OCI-M2 (cell line): ENCODE measurements at regions not wholly inside any gene's neighbourhood (a gene's known extent, or its start where the extent isn't known, plus 50 kb on each side); places are given as distances from the start of the nearest gene placed in this dataset.
"Not testable (repeated sequence)": the region's sequence is repeated elsewhere in the genome, so short reads cannot be mapped to it uniquely, and the experiment has no call there.

Experiments used
- DNase-seq: peaks from one replicate; lab custom pipeline; 2025; ENCODE audit not compliant: unreplicated experiment; lab: John Stamatoyannopoulos, UW

DNA sequence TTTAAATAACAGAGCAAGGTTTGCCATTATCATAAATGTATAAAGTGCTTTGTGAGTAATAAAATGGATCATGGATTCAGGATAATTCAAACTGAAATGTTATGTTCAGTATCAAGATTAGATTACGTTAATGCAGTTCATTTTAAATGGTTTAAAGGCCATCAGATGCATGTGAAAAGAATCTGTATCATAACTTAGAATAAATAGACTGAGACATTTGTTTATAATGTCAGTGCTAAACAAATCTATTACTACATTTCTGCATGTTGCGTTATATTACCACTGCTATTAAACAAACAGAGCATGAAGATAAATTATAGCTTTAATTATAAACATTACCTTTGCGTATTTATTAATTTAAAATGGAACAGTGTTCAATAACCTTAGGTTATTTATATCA is 160.2 kb downstream of the TOX3 start:
- DNase-seq, result no peak

DNA sequence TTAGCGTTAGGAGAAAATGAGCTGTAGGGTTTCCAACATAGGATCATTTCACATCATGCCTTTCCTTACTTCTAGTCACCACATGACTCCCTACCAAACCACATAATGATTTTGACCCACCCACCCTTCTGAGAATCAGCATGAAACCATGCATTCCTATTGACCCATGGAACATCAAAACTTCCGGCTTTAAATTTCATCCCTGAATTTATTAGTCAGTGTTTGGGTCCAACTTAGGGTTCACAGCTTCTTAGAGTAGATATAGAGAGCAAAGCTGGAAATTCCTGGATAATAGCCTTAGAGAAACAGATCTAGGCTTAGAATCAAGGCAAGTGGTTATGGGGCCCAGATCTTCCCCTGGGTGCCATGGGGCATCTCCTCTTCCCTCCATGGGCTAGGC is 162.6 kb downstream of the TOX3 start:
- DNase-seq, result no peak

DNA sequence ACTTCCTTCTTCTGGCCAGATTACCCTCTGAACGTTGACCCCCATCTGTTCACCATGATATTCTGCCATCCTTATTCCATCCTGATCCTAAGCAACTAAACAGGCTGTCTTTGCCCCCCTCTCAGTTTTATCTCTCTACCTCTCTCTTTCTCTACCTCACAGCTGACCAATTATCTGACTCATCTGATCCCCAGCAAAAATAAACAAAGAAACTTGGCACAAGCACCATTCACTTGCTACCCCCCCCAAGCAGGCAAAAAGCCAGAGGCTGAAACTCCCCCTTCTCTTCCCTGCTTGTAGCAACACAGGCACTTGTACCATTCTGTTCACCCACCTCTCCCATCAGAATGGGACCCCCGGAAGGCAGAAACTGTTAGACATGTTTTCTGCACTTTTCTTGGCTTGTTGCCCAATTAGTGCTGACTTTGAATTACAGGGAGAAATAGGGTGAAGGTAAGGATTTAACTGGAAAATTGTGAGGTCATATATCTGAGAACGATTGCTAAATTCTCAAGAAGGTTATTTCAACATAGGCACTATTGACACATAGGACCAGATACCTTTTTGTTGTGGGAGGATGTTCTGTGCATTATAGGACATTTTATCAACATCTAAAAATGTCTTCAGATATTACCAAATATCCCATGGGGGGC is 163.2 kb downstream of the TOX3 start:
- no peak for DNase-seq

DNA sequence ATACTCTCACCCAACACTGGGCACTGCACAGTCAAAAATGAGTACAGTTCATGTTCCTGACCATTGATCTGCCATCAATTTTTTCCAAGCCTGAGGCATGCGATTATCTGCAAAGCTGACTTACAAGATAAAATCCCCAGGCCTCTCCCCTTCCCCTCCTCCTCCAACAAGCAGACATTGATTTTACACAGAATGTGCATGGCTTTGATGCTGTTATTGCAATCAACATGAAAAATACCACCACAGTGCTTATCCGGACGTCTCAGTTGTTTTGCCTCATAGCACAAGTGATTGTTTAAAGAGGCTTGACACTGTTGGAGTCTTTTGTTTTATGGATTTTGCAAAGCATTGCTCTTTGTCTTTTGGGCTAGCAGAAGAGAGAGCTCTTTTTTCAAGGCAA is 163.8 kb downstream of the TOX3 start:
- no peak for DNase-seq

DNA sequence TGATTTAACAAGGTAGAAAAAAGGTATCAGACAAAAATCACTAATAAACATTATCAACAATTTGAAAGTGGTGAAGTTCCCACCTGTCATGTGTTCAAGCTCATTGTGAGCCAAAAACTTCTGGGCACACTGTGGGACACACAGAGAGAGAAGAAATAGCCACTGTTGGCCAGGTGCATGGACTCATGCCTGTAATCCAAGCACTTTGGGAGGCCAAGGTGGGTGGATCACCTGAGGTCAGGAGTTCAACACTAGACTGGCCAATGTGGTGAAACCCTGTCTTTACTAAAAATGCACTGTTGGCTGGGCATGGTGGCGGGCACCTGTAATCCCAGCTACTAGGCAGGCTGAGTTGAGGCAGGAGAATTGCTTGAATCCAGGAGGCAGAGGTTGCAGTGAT is 167.4 kb downstream of the TOX3 start:
- DNase-seq, result no peak

DNA sequence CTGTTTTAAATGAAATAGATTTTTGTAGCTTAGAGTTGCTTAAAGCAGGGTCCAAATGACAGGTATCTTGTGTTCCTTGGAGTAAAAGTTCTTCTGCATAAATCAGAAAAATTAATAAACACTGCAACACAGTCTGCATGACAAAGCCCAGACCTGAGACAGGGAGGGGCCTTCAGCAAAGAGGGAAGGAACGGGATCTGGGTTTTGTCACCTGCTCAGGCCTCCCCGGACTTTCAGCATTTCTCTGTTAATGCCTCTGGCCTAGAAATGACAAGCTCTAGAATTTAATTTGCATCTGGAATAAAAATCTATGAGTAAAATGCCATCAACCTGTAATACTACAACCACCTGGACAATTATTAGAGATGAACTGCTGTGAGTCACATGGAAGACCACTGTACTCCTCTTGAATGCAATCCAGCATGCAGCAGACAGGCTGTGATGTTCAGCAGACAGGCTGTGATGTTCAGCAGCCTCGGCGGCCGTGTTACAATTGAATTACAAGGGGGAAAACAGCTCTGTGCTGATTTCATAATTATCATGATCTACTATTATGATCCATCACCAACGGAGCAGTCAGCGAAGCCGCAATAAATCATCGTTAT is 170.2 kb downstream of the TOX3 start:
- DNase-seq, result no peak

DNA sequence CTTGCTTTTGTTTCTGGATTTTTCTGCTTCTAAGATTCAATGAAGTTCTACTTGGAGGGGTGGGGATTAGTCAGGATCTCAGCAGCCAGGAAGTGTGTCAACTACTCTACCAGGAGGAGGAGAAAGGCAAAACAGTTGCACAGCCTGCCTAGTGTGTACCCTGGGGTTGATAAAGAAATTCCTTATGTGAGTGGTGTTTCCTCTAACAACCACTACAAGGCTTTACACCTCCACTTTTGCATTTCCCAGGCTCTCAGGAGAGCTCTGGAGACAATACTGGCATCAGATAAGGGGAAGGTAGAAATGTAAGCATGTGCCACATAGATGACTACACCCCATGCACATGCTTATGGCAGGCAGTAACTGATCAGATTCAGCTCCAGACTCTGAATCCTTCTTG is 174.6 kb downstream of the TOX3 start:
- no peak for DNase-seq

DNA sequence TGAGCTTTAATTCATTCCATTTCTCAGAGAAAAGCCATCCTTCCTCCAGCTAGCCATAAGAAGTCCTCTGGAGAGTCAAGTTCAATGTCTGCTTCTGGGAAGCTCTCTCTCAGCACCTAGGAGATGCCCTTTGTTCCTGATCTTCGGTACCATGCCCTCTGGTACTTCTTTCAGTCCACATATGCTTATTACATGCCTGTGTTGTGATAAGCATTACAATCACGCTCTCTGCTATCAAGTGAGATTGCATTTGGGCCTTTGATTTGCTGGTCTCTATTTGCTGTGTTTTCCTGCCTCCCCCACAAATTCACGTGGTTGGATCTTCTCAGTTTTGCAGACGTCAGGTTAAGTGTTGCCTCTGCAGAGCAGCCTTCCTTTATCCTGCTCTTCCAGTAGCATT is 178.1 kb downstream of the TOX3 start:
- DNase-seq, result no peak

DNA sequence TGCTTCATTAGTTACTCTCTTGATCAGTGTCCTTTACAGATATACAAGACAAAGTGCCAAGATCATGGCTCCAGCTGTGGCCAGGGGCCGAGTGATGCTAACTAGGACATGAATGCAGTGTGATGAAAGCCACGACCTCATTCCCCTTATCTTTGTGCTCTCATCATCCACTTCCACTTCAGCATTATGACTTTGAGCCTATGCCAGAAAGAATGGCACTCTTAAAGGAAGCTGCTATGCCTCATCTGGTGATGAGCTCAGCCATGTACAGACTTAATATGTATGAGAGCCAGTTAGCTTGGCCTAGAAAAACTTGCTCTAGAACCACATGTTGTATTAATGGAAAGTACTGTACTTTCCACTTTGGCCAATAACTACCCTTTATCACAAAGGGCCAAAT is 179.1 kb downstream of the TOX3 start:
- no peak for DNase-seq

DNA sequence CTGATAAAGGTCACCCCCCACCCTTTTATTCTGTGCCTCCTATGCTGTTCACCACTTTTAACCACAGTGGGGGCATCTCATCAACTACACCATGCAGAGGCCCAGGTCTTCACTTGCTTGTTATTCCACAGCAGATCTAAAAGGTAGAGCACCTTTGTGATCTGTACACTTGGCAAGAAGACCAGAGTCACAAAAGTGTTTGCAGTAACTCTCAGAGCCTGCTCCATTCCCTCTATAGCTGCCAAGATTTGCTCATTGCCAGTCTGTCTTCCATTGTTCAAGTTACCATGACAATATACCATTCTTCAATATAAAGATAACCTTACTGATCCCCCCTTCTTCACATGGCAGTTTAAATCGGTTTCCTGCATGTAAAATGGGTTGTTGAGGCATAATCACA is 180.0 kb downstream of the TOX3 start:
- DNase-seq, result no peak

DNA sequence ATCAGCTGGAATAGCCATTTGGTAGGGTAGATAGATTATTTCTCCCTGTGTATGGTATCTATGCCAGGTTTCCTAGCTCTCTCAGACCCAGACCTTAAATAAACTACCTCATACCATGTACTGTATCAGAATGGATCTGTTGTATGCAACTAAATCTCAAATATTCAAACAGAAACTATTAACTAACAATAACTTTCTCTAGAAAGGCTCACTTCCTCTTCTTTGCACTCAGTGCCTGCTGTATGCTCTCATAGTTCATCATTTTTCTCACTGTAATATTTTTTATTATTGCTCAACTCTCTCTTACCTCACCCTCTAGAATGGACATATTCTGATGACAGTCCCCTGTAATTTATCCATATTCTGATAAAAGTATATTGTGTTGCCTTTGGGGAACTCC is 182.4 kb downstream of the TOX3 start:
- DNase-seq, result no peak

DNA sequence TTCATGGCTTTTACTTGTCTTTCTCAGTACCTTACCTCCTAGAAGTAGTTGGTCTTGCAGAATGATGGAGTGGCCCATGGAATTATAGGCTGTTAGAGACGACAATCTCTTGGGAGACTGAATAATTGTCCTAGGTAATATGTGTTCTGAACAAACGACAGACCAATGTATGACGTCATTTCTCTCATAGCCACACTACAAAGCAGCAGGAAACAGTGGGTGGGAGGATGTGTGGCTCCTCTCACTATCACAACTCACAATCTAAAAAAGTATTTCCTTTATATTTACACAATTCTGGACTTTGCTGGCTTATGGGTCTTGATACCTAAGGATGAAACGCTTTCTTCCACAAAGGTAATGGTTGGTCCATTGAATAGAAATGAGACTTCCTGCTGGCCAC is 183.9 kb downstream of the TOX3 start:
- no peak for DNase-seq

DNA sequence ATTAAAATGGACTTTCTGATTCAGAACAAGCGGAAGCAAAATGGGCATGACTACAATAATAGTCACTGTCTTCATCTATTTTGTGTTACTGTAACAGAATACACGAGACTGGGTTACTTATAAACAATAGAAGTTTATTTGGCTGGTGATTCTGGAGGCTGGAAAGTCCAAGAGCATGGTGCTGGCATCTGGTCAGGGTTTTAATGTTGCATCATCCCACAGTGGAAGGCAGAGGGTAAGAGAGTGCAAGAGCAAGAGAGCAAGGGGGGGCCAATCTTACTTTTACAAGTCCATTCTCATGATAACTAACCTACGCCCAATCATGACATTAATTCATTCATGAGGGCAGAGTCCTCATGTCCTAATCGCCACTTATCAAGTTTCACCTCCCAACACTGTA is 189.2 kb downstream of the TOX3 start:
- DNase-seq, result no peak

DNA sequence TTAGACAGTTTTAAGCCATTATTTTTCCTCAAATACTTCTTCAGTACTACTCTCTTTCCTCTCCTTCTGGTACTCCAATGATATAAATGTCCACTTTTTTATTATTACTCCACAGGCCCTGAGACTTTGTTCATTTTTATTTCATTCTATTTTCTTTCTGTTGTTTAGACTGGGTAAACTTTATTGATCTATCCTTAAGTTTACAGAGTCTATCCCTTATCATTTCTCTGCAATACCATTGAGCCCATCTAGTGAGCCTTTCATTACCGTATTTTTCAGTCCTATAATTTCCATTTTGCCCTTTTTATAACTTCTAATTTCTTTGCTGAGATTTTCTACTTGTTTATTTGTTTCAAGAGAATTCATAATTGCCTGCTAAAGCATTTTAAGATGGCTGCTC is 193.7 kb downstream of the TOX3 start:
- no peak for DNase-seq

DNA sequence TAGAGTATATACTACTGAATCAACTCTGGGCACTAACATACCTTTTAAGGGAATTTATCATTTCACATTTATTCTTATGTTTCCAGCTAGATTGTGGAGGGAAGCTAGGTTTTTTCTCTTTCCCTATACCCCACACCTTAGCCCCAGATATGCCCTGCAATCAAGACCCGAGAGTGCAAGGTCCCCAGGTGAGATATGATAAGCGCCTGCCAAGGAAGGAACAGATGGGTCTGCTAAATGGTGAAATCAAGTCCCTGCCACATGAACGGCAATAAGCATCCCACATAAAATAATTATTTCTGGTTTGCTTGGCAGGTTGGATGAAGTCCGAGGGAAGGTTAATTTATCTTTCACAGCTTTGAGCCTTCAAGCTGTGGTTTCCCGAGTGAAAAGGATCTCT is 195.5 kb downstream of the TOX3 start:
- no peak for DNase-seq

DNA sequence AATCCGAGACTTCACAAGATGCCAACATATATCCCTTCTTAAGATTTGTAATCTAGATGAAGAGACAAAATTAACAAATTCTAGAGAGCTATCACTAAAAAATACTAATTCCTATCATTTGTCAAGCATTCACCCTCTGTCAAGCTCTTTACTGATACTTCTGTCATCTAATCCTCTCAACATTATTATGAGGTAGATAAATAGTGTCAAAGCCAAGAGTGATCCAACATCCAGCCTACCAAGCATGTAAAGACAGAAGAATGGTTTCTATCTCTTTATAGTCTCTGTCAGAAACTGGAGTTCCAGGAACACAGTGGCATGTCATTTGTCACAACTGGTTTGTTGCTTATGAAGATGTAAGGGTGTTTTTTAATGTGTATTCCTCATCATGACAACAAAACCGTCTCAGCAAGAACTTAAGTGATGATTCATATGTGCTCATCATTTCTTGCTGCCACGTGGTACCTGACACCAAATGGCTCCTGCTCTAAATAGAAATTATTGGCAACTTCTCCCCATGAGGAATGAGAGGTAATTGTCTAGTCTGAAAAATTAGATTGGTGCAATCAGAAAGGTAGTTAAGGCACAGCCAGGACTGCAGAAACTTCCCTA is 196.8 kb downstream of the TOX3 start:
- no peak for DNase-seq

DNA sequence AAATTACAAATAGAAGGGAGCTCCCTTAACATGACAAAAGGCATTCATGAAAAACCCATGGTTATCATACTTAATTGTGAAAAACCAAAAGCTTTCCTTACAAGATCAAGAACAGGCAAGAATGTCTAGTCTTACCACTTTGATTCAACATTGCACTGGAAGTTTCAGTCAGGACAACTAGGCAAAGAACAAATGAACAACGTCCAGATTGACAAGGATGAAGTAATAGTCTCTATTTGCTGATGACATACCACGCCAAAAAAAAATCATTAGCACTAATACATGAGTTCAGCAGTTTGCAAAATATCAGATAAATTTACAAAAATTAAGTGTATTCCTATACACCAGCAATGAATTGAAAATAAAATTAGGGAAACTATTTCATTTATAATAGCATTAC is 200.2 kb downstream of the TOX3 start:
- DNase-seq, result no peak

DNA sequence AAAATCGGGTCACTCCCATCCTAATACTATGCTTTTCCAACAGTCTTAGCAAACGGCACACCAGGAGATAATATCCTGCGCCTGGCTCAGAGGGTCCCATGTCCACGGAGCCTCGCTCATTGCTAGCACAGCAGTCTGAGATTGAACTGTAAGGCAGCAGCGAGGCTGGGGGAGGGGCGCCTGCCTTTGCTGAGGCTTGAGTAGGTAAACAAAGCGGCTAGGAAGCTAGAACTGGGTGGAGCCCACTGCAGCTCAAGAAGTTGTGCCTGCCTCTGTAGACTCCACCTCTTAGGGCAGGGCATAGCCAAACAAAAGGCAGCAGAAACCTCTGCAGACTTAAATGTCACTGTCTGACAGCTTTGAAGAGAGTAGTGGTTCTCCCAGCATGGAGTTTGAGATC is 213.3 kb downstream of the TOX3 start:
- DNase-seq, result not testable (repeated sequence)

DNA sequence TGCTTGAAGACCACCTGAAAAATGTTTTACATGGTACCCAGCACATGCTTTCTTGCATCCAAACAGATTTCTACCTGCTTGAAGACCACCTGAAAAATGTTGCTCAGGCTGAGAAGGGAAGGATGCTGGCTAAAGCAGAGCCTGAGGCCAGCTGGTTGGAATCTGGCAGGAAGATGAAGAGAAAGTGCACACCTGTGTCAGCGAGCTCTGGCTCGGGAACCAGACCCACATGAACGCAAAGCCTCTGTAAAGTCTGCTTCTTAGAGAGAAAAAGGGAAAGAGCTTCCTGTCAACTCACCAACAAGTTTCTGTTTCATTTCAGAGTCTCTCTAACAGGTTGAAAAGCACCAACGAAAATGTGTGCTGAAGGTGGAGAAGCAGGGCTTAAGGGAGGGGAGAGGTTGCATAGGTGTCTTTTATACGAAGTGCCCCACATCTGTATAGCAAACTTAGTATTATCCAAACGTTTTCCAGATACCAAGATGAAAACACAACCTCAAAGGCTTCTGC is 226.0 kb downstream of the TOX3 start:
- DNase-seq, result no peak

DNA sequence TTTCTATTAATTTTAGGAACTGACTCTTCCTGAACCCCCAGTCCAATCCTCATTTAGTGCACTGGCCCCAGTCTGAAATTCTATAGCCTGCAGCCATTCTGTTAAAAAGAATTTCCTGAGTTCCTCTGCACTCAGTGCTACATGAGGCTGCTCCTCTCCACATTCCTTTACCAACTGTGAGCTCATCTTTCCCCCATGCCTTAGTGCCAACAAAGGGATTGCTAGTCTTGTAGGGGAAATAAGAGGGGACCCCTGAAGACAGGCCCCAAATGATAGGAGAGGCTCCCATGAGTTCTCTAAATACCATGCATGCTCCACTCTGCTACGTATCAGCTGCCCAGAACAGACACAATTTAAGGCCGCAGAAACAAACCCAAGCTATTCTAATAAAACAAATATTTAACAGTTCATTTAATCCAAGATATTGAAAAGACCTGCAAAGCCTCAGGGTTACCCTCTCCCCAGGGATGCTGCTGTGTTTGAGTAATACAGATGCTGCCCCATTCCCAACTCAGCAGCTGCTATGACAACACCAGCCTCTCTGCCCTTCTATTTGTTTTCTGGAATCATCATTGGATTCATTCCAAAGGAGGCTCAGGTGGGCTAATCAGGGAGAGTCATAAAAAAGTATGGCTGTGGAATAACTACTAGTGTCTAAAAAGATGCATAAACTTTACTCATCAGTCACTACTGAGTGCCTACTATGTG is 228.5 kb downstream of the TOX3 start:
- DNase-seq, result no peak

DNA sequence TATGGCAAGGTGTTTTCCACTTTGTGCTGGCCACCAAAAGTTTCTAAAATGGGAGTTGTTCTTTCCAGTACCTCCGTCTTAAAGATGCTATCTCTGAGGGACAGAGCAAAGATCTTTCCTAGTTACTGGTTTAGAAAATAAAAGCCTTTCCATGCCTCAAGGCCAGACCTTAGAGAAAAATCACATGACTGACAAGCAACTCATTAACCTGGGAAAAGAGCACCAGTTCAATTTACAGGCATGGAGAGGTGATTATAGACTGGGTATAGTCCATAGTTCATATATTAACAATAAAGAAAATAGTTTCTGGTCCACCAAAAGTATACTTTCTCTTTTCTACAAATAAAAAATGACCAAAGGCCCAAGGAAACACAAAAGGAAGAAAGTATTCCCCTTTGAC is 230.7 kb downstream of the TOX3 start:
- DNase-seq, result no peak

DNA sequence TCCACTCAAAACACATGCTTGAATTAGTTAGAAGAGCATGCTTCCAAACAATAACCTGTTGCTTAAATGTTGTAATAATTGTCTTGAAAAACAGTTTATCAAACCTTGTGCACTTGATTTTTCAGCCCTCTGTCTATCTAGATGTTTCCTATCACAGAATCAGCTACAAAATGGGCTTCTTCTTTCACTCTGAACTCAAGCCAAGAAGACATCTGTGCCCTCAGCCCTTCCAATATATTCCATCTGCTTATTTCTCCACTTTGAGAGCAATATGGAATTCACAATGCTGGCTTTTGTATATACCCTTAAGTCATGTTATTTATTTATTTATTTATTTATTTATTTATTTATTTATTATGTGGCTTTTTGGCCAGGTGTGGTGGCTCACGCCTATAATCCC is 234.2 kb downstream of the TOX3 start:
- no peak for DNase-seq
